ENCODE measurements at regions not wholly inside any gene's neighbourhood (a gene's known extent, or its start where the extent isn't known, plus 50 kb on each side); places are given as distances from the start of the nearest gene placed in this dataset.

DNA sequence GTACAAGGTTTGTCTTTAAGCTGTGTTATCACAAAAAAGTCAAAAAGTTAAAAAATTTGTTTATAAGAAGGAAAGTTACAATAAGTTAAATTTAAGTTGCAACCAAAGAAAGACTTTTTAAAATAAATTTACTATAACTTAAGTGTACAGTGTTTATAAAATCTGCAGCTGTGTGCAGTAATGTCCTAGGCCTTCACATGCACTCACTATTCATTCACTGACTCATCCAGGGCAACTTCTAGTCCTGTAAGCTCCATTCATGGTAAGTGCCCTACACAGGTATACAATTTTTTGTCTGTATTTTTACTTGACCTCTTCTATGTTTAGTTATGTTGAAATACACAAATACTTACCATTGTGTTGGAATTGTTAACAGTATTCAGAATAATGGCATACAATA lies 667.9 kb upstream of the SLITRK5 start:
- Mint-ChIP-seq H3K27ac (no peak overlapping the region), H3K27me3 (no peaks in the 10 kb centered on the region)
- TF ChIP-seq, protein P1, sequence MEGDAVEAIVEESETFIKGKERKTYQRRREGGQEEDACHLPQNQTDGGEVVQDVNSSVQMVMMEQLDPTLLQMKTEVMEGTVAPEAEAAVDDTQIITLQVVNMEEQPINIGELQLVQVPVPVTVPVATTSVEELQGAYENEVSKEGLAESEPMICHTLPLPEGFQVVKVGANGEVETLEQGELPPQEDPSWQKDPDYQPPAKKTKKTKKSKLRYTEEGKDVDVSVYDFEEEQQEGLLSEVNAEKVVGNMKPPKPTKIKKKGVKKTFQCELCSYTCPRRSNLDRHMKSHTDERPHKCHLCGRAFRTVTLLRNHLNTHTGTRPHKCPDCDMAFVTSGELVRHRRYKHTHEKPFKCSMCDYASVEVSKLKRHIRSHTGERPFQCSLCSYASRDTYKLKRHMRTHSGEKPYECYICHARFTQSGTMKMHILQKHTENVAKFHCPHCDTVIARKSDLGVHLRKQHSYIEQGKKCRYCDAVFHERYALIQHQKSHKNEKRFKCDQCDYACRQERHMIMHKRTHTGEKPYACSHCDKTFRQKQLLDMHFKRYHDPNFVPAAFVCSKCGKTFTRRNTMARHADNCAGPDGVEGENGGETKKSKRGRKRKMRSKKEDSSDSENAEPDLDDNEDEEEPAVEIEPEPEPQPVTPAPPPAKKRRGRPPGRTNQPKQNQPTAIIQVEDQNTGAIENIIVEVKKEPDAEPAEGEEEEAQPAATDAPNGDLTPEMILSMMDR (conservative IDR thresholded peaks at IDR 0.05), result no peak

DNA sequence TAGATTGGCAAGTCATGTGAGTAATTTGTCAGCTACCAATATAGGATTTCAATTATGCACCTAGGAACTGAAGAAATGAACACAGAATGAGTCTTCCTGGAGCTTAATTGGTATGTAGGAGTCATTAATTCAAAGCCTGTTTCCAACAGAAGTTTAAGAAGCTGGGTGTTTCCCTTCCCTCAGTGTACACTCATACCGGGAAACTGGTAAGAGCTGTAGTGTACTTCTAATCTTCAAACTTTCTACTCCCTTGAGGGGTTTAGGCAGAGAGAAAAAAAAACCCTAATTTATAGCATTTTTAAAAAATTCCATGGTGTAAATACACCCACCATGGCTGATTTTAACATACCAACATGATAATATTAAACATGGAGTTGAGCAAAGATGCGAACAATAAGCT lies 665.7 kb upstream of the SLITRK5 start:
- no peak for DNase-seq (ENCODE audit: extremely low spot score, unreplicated experiment)
- Mint-ChIP-seq H3K27ac (no peak overlapping the region), H3K9me3 (peaks cover 5% of the 10 kb centered on the region), H3K4me1 (ENCODE audit: unreplicated experiment) (no peaks in the 10 kb centered on the region), H3K36me3 (no peaks in the 10 kb centered on the region), H3K27me3 (no peaks in the 10 kb centered on the region), H3K4me3 (no peak overlapping the region)
- TF ChIP-seq, protein P1 (conservative IDR thresholded peaks at IDR 0.05), result no peak

More for the DNA sequence above, 667.9 kb upstream of the SLITRK5 start:
- H3K9me3 Mint-ChIP-seq, result peaks cover 7% of the 10 kb centered on the region
- H3K4me3 Mint-ChIP-seq, result no peak overlapping the region
- H3K4me1 Mint-ChIP-seq (ENCODE audit: unreplicated experiment), result no peaks in the 10 kb centered on the region
- no peak for DNase-seq (ENCODE audit: extremely low spot score, unreplicated experiment)
- H3K36me3 Mint-ChIP-seq, result no peaks in the 10 kb centered on the region

DNA sequence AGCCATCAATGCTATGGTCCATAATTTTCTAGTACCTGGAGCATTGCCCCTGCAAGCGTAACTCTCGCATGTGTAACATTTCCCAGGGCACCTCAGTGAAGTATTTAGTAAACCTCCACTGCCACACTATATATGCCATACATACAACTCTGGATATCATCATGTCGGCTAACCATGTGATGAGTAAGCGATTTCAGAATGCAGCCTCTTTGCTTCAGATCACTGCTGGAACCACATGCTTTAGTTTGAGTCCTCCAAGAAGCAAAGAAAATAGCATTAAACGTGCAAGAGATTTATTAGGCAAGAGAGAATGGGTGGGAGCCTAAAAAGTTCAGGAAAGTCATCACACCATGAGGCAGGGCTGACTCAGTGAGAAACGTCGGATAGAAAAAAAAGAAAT lies 635.6 kb upstream of the SLITRK5 start:
- Mint-ChIP-seq H3K4me3 (no peak overlapping the region), H3K36me3 (no peaks in the 10 kb centered on the region), H3K27me3 (no peaks in the 10 kb centered on the region), H3K27ac (no peak overlapping the region), H3K9me3 (no peaks in the 10 kb centered on the region), H3K4me1 (ENCODE audit: unreplicated experiment) (peaks cover 4% of the 10 kb centered on the region)
- no peak for DNase-seq (ENCODE audit: extremely low spot score, unreplicated experiment)
- TF ChIP-seq, protein P1 (conservative IDR thresholded peaks at IDR 0.05), result no peak

- no peak for DNase-seq (ENCODE audit: extremely low spot score, unreplicated experiment)
- no peaks in the 10 kb centered on the region for H3K36me3 Mint-ChIP-seq
- H3K27me3 Mint-ChIP-seq, result no peaks in the 10 kb centered on the region
- TF ChIP-seq, protein P1 (conservative IDR thresholded peaks at IDR 0.05), result no peak
- H3K9me3 Mint-ChIP-seq, result no peaks in the 10 kb centered on the region
- H3K4me3 Mint-ChIP-seq, result no peak overlapping the region
- no peak overlapping the region for H3K27ac Mint-ChIP-seq
- no peaks in the 10 kb centered on the region for H3K4me1 Mint-ChIP-seq (ENCODE audit: unreplicated experiment)
Measured at GRCh38 chr13:87042946-87043345, 628.2 kb upstream of the SLITRK5 start.

DNA sequence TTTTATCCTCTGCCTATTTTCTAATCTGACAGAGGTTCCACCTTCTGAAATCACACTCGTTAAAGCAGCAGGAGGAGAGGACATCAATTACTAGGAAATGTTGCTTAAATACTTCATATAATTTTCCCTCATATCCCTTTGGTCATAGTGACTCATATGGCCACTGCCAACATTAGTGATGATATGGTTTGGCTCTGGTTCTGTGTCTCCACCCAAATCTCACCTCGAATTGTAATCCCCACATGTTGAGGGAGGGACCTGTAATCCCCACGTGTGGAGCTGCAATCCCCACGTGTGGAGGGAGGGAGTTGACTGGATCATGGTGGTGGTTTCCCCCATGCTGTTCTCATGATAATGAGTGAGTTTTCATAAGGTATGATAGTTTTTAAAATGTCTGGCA lies 618.4 kb upstream of the SLITRK5 start:
- H3K9me3 Mint-ChIP-seq, result no peaks in the 10 kb centered on the region
- no peak overlapping the region for H3K27ac Mint-ChIP-seq
- TF ChIP-seq, protein P1 (conservative IDR thresholded peaks at IDR 0.05), result no peak
- H3K27me3 Mint-ChIP-seq, result no peaks in the 10 kb centered on the region
- no peaks in the 10 kb centered on the region for H3K36me3 Mint-ChIP-seq
- no peaks in the 10 kb centered on the region for H3K4me1 Mint-ChIP-seq (ENCODE audit: unreplicated experiment)
- no peak overlapping the region for H3K4me3 Mint-ChIP-seq
- DNase-seq (ENCODE audit: extremely low spot score, unreplicated experiment), result no peak

Data from type B pancreatic cell (in vitro differentiated cells).